Adipocyte (in vitro differentiated cells): ENCODE measurements at regions not wholly inside any gene's neighbourhood (a gene's known extent, or its start where the extent isn't known, plus 50 kb on each side); places are given as distances from the start of the nearest gene placed in this dataset.

Experiments used
- DNase-seq: peaks from one replicate; pipeline ENCODE4 v3.0.0-alpha.2; 2015; ENCODE audit warnings: low read depth
- H3K27me3 ChIP-seq: replicated peaks from 2 replicates; pipeline ENCODE4 v1.7.0; 2013; ENCODE audit warnings: mild to moderate bottlenecking, low read length, moderate library complexity; ENCODE audit not compliant: control insufficient read depth, insufficient read depth
- H3K36me3 ChIP-seq: 2 replicates; pipeline ENCODE4 v1.7.0; 2013; ENCODE audit warnings: low read length, mild to moderate bottlenecking, moderate library complexity; ENCODE audit not compliant: control insufficient read depth, insufficient read depth, severe bottlenecking
- H3K4me1 ChIP-seq: 2 replicates; pipeline ENCODE4 v1.7.0; 2013; ENCODE audit warnings: mild to moderate bottlenecking, low read length, moderate library complexity; ENCODE audit not compliant: control insufficient read depth, insufficient read depth
- H3K4me3 ChIP-seq: 2 replicates; pipeline ENCODE4 v1.7.0; 2013; ENCODE audit warnings: mild to moderate bottlenecking, low read length, moderate library complexity
- H3K9ac ChIP-seq: 2 replicates; pipeline ENCODE4 v1.7.0; 2013; ENCODE audit warnings: mild to moderate bottlenecking, low read length, moderate library complexity
- H3K9me3 ChIP-seq: 2 replicates; pipeline ENCODE4 v1.7.0; 2013; ENCODE audit warnings: mild to moderate bottlenecking, low read length, moderate library complexity; ENCODE audit not compliant: control insufficient read depth

- DNase-seq = no peak
- Histone ChIP-seq H3K4me1 (no peaks in the 10 kb centered on the region), H3K9ac (no peak overlapping the region), H3K36me3 (no peaks in the 10 kb centered on the region), H3K4me3 (no peak overlapping the region), H3K9me3 (no peaks in the 10 kb centered on the region), H3K27me3 (no peaks in the 10 kb centered on the region)
Measured at GRCh38 chr17:72046643-72047612, 73.9 kb upstream of the SOX9 start.

- DNase-seq = no peak
- Histone ChIP-seq H3K9me3 (no peaks in the 10 kb centered on the region), H3K4me3 (no peak overlapping the region), H3K36me3 (no peaks in the 10 kb centered on the region), H3K4me1 (no peaks in the 10 kb centered on the region), H3K27me3 (peaks cover 14% of the 10 kb centered on the region), H3K9ac (no peak overlapping the region)
Measured at GRCh38 chr17:72049914-72050313, 70.9 kb upstream of the SOX9 start.

- H3K9me3 ChIP-seq = no peaks in the 10 kb centered on the region
- no peak overlapping the region for H3K9ac ChIP-seq
- DNase-seq = no peak
- H3K36me3 ChIP-seq = no peaks in the 10 kb centered on the region
- H3K4me3 ChIP-seq = no peak overlapping the region
- no peaks in the 10 kb centered on the region for H3K4me1 ChIP-seq
- H3K27me3 ChIP-seq = peaks cover 14% of the 10 kb centered on the region
Measured at GRCh38 chr17:72053036-72053435, 67.8 kb upstream of the SOX9 start.

GRCh38 chr17:72053449-72053848 is 67.4 kb upstream of the SOX9 start:
- Histone ChIP-seq H3K9ac (no peak overlapping the region), H3K9me3 (no peaks in the 10 kb centered on the region), H3K4me1 (no peaks in the 10 kb centered on the region), H3K27me3 (peaks cover 14% of the 10 kb centered on the region), H3K36me3 (no peaks in the 10 kb centered on the region), H3K4me3 (no peak overlapping the region)
- DNase-seq = no peak

GRCh38 chr17:72056155-72056554 is 64.7 kb upstream of the SOX9 start:
- H3K4me3 ChIP-seq = no peak overlapping the region
- H3K36me3 ChIP-seq = no peaks in the 10 kb centered on the region

GRCh38 chr17:72056727-72057290 is 64.0 kb upstream of the SOX9 start:
- DNase-seq = no peak
- no peak overlapping the region for H3K9ac ChIP-seq
- no peaks in the 10 kb centered on the region for H3K4me1 ChIP-seq
- no peaks in the 10 kb centered on the region for H3K36me3 ChIP-seq
- H3K27me3 ChIP-seq = peaks cover 14% of the 10 kb centered on the region
- H3K4me3 ChIP-seq = no peak overlapping the region
- H3K9me3 ChIP-seq = no peaks in the 10 kb centered on the region

More at GRCh38 chr17:72056155-72056554, 64.7 kb upstream of the SOX9 start:
- Histone ChIP-seq H3K9me3 (no peaks in the 10 kb centered on the region), H3K27me3 (peaks cover 14% of the 10 kb centered on the region), H3K9ac (no peak overlapping the region), H3K4me1 (no peaks in the 10 kb centered on the region)
- no peak for DNase-seq

- Histone ChIP-seq H3K4me1 (peaks cover 17% of the 10 kb centered on the region), H3K4me3 (no peak overlapping the region), H3K9me3 (no peaks in the 10 kb centered on the region), H3K9ac (no peak overlapping the region), H3K27me3 (no peaks in the 10 kb centered on the region), H3K36me3 (no peaks in the 10 kb centered on the region)
- no peak for DNase-seq
Measured at GRCh38 chr17:72060084-72060483, 60.7 kb upstream of the SOX9 start.

GRCh38 chr17:72063262-72063661 is 57.6 kb upstream of the SOX9 start:
- Histone ChIP-seq H3K9me3 (no peaks in the 10 kb centered on the region), H3K4me3 (no peak overlapping the region), H3K27me3 (no peaks in the 10 kb centered on the region), H3K4me1 (peaks cover 17% of the 10 kb centered on the region), H3K9ac (no peak overlapping the region), H3K36me3 (no peaks in the 10 kb centered on the region)
- no peak for DNase-seq

- Histone ChIP-seq H3K36me3 (no peaks in the 10 kb centered on the region), H3K27me3 (no peaks in the 10 kb centered on the region)
- no peak for DNase-seq
Measured at GRCh38 chr17:72063756-72064450, 56.9 kb upstream of the SOX9 start.

GRCh38 chr17:72064606-72065193 is 56.1 kb upstream of the SOX9 start:
- Histone ChIP-seq H3K4me3 (no peak overlapping the region), H3K9me3 (no peaks in the 10 kb centered on the region)
- DNase-seq = no peak

More at GRCh38 chr17:72063756-72064450, 56.9 kb upstream of the SOX9 start:
- no peak overlapping the region for H3K9ac ChIP-seq
- no peaks in the 10 kb centered on the region for H3K9me3 ChIP-seq
- H3K4me1 ChIP-seq = peaks cover 17% of the 10 kb centered on the region
- no peak overlapping the region for H3K4me3 ChIP-seq

GRCh38 chr17:72065556-72065955 is 55.3 kb upstream of the SOX9 start:
- no peak overlapping the region for H3K4me3 ChIP-seq
- no peak overlapping the region for H3K9ac ChIP-seq
- no peaks in the 10 kb centered on the region for H3K27me3 ChIP-seq
- no peaks in the 10 kb centered on the region for H3K9me3 ChIP-seq
- DNase-seq = no peak
- H3K36me3 ChIP-seq = no peaks in the 10 kb centered on the region
- H3K4me1 ChIP-seq = peaks cover 17% of the 10 kb centered on the region

More at GRCh38 chr17:72064606-72065193, 56.1 kb upstream of the SOX9 start:
- Histone ChIP-seq H3K36me3 (no peaks in the 10 kb centered on the region), H3K9ac (no peak overlapping the region), H3K27me3 (no peaks in the 10 kb centered on the region), H3K4me1 (peaks cover 17% of the 10 kb centered on the region)
